ENCODE measurements at regions not wholly inside any gene's neighbourhood (a gene's known extent, or its start where the extent isn't known, plus 50 kb on each side); places are given as distances from the start of the nearest gene placed in this dataset.

GRCh38 chr1:190809312-190809711, 331.6 kb upstream of the BRINP3 start:
- TF ChIP-seq, protein P1, sequence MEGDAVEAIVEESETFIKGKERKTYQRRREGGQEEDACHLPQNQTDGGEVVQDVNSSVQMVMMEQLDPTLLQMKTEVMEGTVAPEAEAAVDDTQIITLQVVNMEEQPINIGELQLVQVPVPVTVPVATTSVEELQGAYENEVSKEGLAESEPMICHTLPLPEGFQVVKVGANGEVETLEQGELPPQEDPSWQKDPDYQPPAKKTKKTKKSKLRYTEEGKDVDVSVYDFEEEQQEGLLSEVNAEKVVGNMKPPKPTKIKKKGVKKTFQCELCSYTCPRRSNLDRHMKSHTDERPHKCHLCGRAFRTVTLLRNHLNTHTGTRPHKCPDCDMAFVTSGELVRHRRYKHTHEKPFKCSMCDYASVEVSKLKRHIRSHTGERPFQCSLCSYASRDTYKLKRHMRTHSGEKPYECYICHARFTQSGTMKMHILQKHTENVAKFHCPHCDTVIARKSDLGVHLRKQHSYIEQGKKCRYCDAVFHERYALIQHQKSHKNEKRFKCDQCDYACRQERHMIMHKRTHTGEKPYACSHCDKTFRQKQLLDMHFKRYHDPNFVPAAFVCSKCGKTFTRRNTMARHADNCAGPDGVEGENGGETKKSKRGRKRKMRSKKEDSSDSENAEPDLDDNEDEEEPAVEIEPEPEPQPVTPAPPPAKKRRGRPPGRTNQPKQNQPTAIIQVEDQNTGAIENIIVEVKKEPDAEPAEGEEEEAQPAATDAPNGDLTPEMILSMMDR (IDR thresholded peaks at IDR 0.05; ENCODE audit: low read depth, low read length) = no peak
- TF ChIP-seq POLR2A (IDR thresholded peaks at IDR 0.05; ENCODE audit: extremely low read depth, insufficient read length) (no peak), MAX (IDR thresholded peaks at IDR 0.05; ENCODE audit: low read depth, low read length) (no peak)

Measured in NB4 (cell line).